ENCODE measurements at regions not wholly inside any gene's neighbourhood (a gene's known extent, or its start where the extent isn't known, plus 50 kb on each side); places are given as distances from the start of the nearest gene placed in this dataset.
"Not testable (repeated sequence)": the region's sequence is repeated elsewhere in the genome, so short reads cannot be mapped to it uniquely, and the experiment has no call there.

GRCh38 chr9:26500471-26500870 lies 392.1 kb downstream of the CAAP1 start:
- no peak overlapping the region for H3K4me3 ChIP-seq (ENCODE audit: insufficient read depth, low read depth, low read length)
- no peak overlapping the region for H3K9ac ChIP-seq (ENCODE audit: low read length)
- H3K36me3 ChIP-seq (ENCODE audit: insufficient read depth, low read length): no peaks in the 10 kb centered on the region
- H3K4me1 ChIP-seq (ENCODE audit: insufficient read depth, low read length): no peaks in the 10 kb centered on the region
- H3K79me2 ChIP-seq (ENCODE audit: insufficient read depth, low read length): no peaks in the 10 kb centered on the region
- no peaks in the 10 kb centered on the region for H3K4me1 Mint-ChIP-seq (ENCODE audit: low read depth, unreplicated experiment)
- no peaks in the 10 kb centered on the region for H3K9me3 Mint-ChIP-seq (ENCODE audit: unreplicated experiment)
- FAIRE-seq: no peak
- no peak overlapping the region for H3K27ac Mint-ChIP-seq (ENCODE audit: unreplicated experiment)
- no peak for TF ChIP-seq CTCF (IDR thresholded peaks at IDR 0.05; ENCODE audit: insufficient read depth, low read depth, low read length)
- no peak for TF ChIP-seq EZH2 (IDR thresholded peaks at IDR 0.05; ENCODE audit: insufficient read depth, low read length)
- H3K4me3 Mint-ChIP-seq (ENCODE audit: unreplicated experiment): no peak overlapping the region
- H3K27me3 Mint-ChIP-seq (ENCODE audit: low read depth, unreplicated experiment): no peaks in the 10 kb centered on the region
- H2AFZ ChIP-seq (ENCODE audit: low read depth, low read length): no peak overlapping the region
- H3K27me3 ChIP-seq (ENCODE audit: insufficient read depth, low read length): no peaks in the 10 kb centered on the region
- H4K20me1 ChIP-seq (ENCODE audit: insufficient read depth, low read length): no peaks in the 10 kb centered on the region
- no peak for DNase-seq (ENCODE audit: low read depth)
- no peaks in the 10 kb centered on the region for H3K36me3 Mint-ChIP-seq (ENCODE audit: low read depth, unreplicated experiment)
- H3K4me2 ChIP-seq (ENCODE audit: low read length): no peak overlapping the region
- no peaks in the 10 kb centered on the region for H3K9me3 ChIP-seq (ENCODE audit: insufficient read depth, low read depth, low read length)
- H3K27ac ChIP-seq (ENCODE audit: low read depth, low read length): no peak overlapping the region

- not testable (repeated sequence) for H3K79me2 ChIP-seq (ENCODE audit: insufficient read depth, low read length); DNase-seq (ENCODE audit: low read depth); H2AFZ ChIP-seq (ENCODE audit: low read depth, low read length); H3K36me3 Mint-ChIP-seq (ENCODE audit: low read depth, unreplicated experiment); H3K4me3 Mint-ChIP-seq (ENCODE audit: unreplicated experiment); H3K27me3 Mint-ChIP-seq (ENCODE audit: low read depth, unreplicated experiment); H3K9ac ChIP-seq (ENCODE audit: low read length); H4K20me1 ChIP-seq (ENCODE audit: insufficient read depth, low read length); H3K9me3 ChIP-seq (ENCODE audit: insufficient read depth, low read depth, low read length); H3K4me3 ChIP-seq (ENCODE audit: insufficient read depth, low read depth, low read length); H3K27ac ChIP-seq (ENCODE audit: low read depth, low read length); H3K4me2 ChIP-seq (ENCODE audit: low read length); H3K4me1 ChIP-seq (ENCODE audit: insufficient read depth, low read length); H3K27me3 ChIP-seq (ENCODE audit: insufficient read depth, low read length); H3K27ac Mint-ChIP-seq (ENCODE audit: unreplicated experiment); FAIRE-seq; H3K9me3 Mint-ChIP-seq (ENCODE audit: unreplicated experiment); H3K36me3 ChIP-seq (ENCODE audit: insufficient read depth, low read length); H3K4me1 Mint-ChIP-seq (ENCODE audit: low read depth, unreplicated experiment)
These were observed 399.7 kb downstream of the CAAP1 start for GRCh38 chr9:26492608-26493521.

- not testable (repeated sequence) for H3K4me3 ChIP-seq (ENCODE audit: insufficient read depth, low read depth, low read length); DNase-seq (ENCODE audit: low read depth); H3K4me1 ChIP-seq (ENCODE audit: insufficient read depth, low read length); H3K9me3 ChIP-seq (ENCODE audit: insufficient read depth, low read depth, low read length); H4K20me1 ChIP-seq (ENCODE audit: insufficient read depth, low read length); H3K27ac Mint-ChIP-seq (ENCODE audit: unreplicated experiment); H3K9me3 Mint-ChIP-seq (ENCODE audit: unreplicated experiment); H3K79me2 ChIP-seq (ENCODE audit: insufficient read depth, low read length); H3K27me3 Mint-ChIP-seq (ENCODE audit: low read depth, unreplicated experiment); FAIRE-seq; H3K27ac ChIP-seq (ENCODE audit: low read depth, low read length); H3K36me3 ChIP-seq (ENCODE audit: insufficient read depth, low read length); H3K4me2 ChIP-seq (ENCODE audit: low read length); H3K4me3 Mint-ChIP-seq (ENCODE audit: unreplicated experiment); H3K4me1 Mint-ChIP-seq (ENCODE audit: low read depth, unreplicated experiment); H3K36me3 Mint-ChIP-seq (ENCODE audit: low read depth, unreplicated experiment); H3K27me3 ChIP-seq (ENCODE audit: insufficient read depth, low read length); H2AFZ ChIP-seq (ENCODE audit: low read depth, low read length); H3K9ac ChIP-seq (ENCODE audit: low read length)
These were observed 400.5 kb downstream of the CAAP1 start for GRCh38 chr9:26491922-26492607.
